HG02610 (cell line): ENCODE measurements at regions not wholly inside any gene's neighbourhood (a gene's known extent, or its start where the extent isn't known, plus 50 kb on each side); places are given as distances from the start of the nearest gene placed in this dataset.

Experiments used
- ATAC-seq: cut with Tn5 transposase; IDR thresholded peaks from one replicate; pipeline ENCODE4 v1.9.1; 2021; ENCODE audit warnings: mild to moderate bottlenecking, moderate library complexity; ENCODE audit not compliant: unreplicated experiment

DNA sequence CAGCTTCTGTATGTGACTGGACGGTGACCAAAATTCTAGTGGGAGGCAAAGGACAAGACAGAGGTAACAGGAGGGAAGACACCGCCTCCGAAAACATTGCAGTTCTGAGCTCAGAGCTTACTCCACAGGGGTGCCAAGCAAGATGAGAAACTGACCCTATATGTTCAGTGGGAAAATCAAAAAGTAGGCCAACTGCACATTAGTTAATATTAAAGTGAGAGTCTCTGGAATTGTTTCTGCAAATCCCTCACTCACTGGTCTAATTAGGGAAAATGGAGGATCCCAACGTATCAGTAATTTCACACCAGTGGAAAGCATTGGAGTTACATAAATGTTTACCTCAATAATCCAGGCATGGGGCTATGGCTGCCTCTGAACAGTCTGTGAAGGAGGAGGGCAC is 313.3 kb upstream of the KCNH8 start:
- ATAC-seq = no peak

DNA sequence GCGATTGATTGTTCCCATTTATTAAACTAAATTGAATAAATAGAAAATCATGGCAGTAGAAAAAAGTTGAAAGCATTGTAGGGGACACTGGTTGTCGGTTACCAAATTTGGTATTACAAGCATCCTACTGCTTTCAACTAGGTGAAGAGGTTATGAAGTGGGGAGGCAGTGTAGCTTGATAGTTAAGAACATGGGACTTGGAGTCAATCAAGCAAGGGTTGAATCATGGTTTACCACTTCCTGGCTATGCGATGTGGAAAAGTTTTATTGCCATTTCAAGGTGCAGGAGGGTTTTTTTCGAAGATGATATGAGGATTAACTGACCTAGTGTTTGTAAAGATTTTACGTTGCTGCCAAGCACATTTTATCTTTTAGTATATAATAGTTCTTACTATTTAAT is 318.2 kb upstream of the KCNH8 start:
- ATAC-seq = no peak

DNA sequence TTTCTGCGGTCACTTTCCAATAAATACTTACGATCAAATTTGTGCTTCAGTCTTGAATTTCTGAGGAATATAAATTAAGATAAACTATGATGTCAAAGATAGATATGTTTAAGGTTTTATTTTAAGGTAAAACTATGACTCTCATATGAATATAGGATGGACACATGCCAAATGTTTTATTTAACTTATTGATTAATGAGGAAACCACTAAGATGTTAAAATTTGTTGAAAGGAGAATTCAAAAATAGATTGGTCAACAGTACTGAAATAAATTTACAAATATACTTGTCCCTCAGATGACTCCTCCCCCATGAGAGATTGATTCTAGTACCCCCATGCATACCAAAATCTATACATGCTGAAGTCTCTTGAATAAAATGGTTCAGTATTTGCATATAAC is 319.7 kb upstream of the KCNH8 start:
- ATAC-seq = no peak

- no peak for ATAC-seq
These were observed 320.6 kb upstream of the KCNH8 start for GRCh38 chr3:18827664-18828063.

DNA sequence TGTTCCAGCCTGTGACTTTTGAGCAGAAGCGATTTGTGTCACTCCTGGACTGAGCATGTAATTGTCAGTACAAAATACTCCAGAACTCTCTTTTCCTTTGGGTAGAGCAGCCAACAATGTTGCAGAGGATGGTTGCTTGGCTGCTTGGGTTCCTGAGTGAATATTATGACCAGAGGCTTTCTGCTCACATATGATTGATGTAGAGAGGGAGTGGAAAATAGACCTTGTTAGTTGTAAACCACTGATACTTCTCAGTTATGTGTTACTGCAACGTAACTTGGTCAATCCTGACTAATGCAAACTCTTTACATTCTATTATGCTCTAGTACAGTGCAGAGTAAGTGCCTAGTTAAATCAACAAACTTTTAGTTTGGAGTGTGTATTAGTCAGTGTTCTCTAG is 322.6 kb upstream of the KCNH8 start:
- no peak for ATAC-seq

GRCh38 chr3:18813300-18813699 is 335.0 kb upstream of the KCNH8 start:
- ATAC-seq = no peak

- ATAC-seq = no peak
These were observed 336.0 kb upstream of the KCNH8 start for GRCh38 chr3:18812316-18812715.

DNA sequence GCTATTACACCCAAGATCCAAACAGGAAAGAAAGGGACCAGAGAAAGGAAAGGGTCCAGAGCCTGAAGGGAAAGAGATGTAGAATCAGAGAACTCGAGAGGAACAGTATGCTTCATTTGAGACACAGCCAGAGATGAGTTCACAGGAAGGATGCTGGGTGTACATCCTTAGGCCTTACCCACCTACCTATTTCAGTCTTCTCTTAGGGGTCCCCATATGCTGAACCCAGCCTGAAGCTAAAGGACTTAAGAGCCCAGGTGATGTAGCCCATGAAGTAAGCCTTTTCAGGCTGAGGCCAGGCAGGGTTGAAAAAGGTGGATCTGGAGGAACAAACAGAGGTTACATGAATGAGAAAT is 338.0 kb upstream of the KCNH8 start:
- ATAC-seq = no peak

- no peak for ATAC-seq
These were observed 338.5 kb upstream of the KCNH8 start for GRCh38 chr3:18809640-18810305.

DNA sequence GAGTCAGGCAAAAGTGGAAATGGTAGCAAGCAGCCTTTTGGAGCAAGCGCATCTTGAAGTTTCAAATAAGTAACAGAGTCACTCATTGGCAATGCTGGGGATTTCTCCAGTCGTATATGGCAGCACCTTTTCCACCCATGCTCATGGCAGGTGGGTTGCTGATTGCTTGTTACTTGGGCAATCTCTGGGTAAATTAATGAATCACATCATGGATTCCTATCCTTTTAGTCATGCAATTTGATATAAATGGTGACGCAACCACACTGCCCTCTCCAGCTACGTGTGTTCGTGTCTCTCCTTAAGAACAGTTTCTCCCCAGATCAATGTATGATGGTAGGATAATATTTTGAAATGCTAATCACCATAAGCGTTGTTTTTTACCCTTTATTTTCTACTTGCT is 339.9 kb upstream of the KCNH8 start:
- ATAC-seq = no peak

- ATAC-seq = no peak
These were observed 340.7 kb upstream of the KCNH8 start for GRCh38 chr3:18807593-18807992.

DNA sequence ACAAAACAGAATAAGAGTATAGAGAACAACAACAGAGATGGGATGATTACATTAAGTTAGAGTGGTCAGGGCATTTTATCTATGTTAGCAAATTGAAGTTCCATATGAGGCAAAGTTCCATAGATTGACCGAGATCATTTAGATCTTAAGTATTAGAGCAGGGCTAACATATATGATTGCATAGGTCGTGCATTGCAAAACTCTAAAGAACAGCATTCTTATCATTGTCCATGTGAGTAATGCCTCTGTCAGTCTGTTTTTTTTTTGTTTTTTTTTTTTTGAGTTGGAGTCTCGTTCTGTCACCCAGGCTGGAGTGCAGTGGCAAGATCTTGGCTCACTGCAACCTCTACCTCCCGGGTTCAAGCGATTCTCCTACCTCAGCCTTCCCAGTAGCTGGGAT is 341.7 kb upstream of the KCNH8 start:
- ATAC-seq = no peak

DNA sequence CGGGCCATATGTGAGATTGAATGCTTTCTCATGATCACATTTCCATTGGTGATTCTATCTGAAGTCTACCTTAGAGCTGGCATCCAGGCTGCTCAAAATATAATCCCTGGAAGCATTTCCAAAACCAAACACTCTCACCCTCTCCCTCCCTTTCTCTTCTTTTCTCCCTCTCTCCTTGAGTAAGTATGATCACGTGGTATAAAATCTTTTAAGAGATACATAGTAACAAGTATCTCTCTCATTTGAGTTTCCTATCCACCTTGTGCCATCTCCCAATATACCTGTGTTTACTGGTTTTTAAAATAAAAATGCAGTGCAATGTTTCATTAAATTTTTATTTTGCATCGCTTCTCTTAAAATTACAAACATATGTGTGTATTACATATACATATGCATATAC is 350.9 kb upstream of the KCNH8 start:
- no peak for ATAC-seq

DNA sequence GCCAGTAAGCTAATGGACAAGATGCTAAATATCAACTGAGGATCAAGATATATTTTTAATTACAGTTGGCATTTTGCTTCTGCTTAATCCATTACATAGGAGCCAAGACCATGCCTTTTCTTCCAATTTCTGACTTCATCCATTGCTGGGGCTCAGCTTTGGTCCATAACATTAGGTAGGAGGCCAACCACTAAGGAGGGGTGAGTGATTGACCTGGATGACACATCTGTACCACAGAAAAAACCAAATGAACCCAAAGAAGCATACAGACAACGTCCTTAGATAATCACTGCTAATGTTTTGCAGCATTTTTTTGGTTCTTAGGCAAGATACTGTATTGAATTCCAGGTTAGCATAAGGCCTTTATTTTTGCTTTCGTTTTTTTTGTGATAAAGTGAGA is 353.2 kb upstream of the KCNH8 start:
- no peak for ATAC-seq

GRCh38 chr3:18791752-18792151 is 356.6 kb upstream of the KCNH8 start:
- ATAC-seq = no peak

DNA sequence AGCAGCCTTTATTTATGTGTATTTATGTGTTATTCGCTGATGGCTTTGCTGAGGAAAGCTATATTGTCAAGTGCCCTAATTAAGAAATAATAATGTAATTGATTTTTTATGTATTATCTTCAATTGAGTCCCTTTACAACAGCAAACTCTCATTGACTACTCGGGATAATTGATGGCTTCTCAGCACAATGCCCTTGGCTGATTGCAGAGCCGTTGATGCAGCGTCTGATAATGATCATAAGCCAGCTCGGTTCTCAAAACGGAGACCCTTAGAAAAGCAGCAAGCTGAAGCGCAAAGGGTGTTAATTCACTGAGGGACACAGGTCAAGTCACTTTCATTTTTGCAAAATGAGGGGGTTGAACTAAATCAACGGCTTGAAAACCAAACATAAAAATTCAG is 357.1 kb upstream of the KCNH8 start:
- ATAC-seq = no peak

- no peak for ATAC-seq
These were observed 357.9 kb upstream of the KCNH8 start for GRCh38 chr3:18790384-18790783.

- no peak for ATAC-seq
These were observed 358.6 kb upstream of the KCNH8 start for GRCh38 chr3:18789734-18790133.

GRCh38 chr3:18787441-18787840 is 360.9 kb upstream of the KCNH8 start:
- ATAC-seq = no peak

- ATAC-seq = no peak
These were observed 361.5 kb upstream of the KCNH8 start for GRCh38 chr3:18786650-18787323.

DNA sequence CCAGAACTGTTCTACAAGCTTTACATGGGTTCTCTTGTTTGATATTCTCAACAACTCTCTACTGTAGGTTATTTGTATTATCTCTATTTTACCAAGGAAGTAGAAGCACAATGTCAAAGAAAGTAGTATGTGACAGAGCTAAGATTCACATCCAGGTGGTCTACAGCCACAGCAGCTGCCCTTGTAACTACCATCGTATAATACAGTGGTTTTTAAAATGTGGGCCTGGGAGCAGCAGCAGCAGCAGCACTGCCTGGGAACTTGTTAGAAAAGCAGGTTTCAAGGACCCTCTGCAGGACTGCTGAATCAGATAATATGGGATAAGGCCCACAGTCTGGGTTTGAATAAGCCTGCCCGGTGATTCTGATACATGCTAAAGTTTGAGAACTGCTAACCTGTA is 357.1 kb upstream of the SATB1 start:
- ATAC-seq = no peak

DNA sequence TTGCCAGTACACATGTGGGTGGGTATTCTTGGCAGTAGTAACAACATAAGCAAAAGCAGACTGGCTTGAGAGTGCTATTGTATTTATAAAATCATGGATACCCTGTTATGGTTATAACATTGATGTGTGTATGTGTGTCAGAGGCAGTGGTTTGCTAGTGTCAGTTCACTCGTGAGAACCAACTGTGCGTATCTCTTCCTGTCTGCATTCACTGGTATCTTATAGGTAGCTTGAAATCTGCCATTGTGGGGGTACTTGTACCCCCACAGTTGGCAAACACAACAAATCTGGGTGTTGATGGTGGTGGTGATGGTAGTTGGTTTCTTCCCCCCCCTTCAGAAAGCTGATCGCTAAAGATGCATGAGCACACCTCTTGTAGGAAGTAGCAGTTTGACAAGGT is 355.8 kb upstream of the SATB1 start:
- no peak for ATAC-seq

GRCh38 chr3:18779704-18780103 is 354.6 kb upstream of the SATB1 start:
- ATAC-seq = no peak
